Activated CD8-positive, alpha-beta memory T cell treated with anti-CD3 and anti-CD28 coated beads for 36 hours (primary cell): ENCODE measurements at regions not wholly inside any gene's neighbourhood (a gene's known extent, or its start where the extent isn't known, plus 50 kb on each side); places are given as distances from the start of the nearest gene placed in this dataset.

Source experiments
- CTCF ChIA-PET: fragments of 350-600 bp; sonication (Branson Sonifier 250); formaldehyde crosslinking; loops from one replicate; lab custom pipeline; 2021; ENCODE audit warnings: antibody characterized with exemption; lab: Charles Lee
- POLR2A ChIA-PET: fragments of 350-600 bp; sonication (Branson Sonifier 250); formaldehyde crosslinking; loops from one replicate; lab custom pipeline; 2021; ENCODE audit warnings: antibody characterized with exemption; lab: Charles Lee

GRCh38 chr11:92276773-92277172, 52.2 kb downstream of the FAT3 start:
- POLR2A ChIA-PET: no interaction called here
- CTCF ChIA-PET: no interaction called here

GRCh38 chr11:92277871-92278270, 53.3 kb downstream of the FAT3 start:
- POLR2A ChIA-PET: no interaction called here
- CTCF ChIA-PET: no interaction called here

- CTCF ChIA-PET: no interaction called here
- POLR2A ChIA-PET: no interaction called here
Measured at GRCh38 chr11:92278791-92279433, 54.3 kb downstream of the FAT3 start.

GRCh38 chr11:92284107-92284506, 59.5 kb downstream of the FAT3 start:
- POLR2A ChIA-PET: no interaction called here
- CTCF ChIA-PET: no interaction called here

GRCh38 chr11:92284558-92284957, 59.9 kb downstream of the FAT3 start:
- ChIA-PET CTCF (no interaction called here), POLR2A (no interaction called here)

GRCh38 chr11:92285776-92286175, 61.2 kb downstream of the FAT3 start:
- CTCF ChIA-PET: no interaction called here
- POLR2A ChIA-PET: no interaction called here

GRCh38 chr11:92286709-92287108, 62.1 kb downstream of the FAT3 start:
- ChIA-PET CTCF (no interaction called here), POLR2A (no interaction called here)

GRCh38 chr11:92295175-92296137, 70.8 kb downstream of the FAT3 start:
- POLR2A ChIA-PET: no interaction called here

GRCh38 chr11:92296138-92296515, 71.5 kb downstream of the FAT3 start:
- ChIA-PET CTCF (no interaction called here), POLR2A (no interaction called here)

More at GRCh38 chr11:92295175-92296137, 70.8 kb downstream of the FAT3 start:
- CTCF ChIA-PET: no interaction called here

GRCh38 chr11:92297567-92298553, 73.2 kb downstream of the FAT3 start:
- POLR2A ChIA-PET: no interaction called here
- CTCF ChIA-PET: no interaction called here

GRCh38 chr11:92300876-92301275, 76.3 kb downstream of the FAT3 start:
- CTCF ChIA-PET: no interaction called here
- POLR2A ChIA-PET: no interaction called here

GRCh38 chr11:92302770-92303169, 78.2 kb downstream of the FAT3 start:
- ChIA-PET POLR2A (no interaction called here), CTCF (no interaction called here)

GRCh38 chr11:92304271-92304670, 79.7 kb downstream of the FAT3 start:
- CTCF ChIA-PET: no interaction called here
- POLR2A ChIA-PET: no interaction called here

- POLR2A ChIA-PET: no interaction called here
- CTCF ChIA-PET: no interaction called here
Measured at GRCh38 chr11:92306966-92307510, 82.4 kb downstream of the FAT3 start.

GRCh38 chr11:92308366-92308765, 83.7 kb downstream of the FAT3 start:
- ChIA-PET CTCF (no interaction called here), POLR2A (no interaction called here)

GRCh38 chr11:92311616-92312449, 87.2 kb downstream of the FAT3 start:
- ChIA-PET CTCF (no interaction called here), POLR2A (no interaction called here)

- POLR2A ChIA-PET: no interaction called here
- CTCF ChIA-PET: no interaction called here
Measured at GRCh38 chr11:92313784-92314183, 89.2 kb downstream of the FAT3 start.

- ChIA-PET POLR2A (no interaction called here), CTCF (no interaction called here)
Measured at GRCh38 chr11:92314499-92314898, 89.9 kb downstream of the FAT3 start.
